Erythroblast (primary cell): ENCODE measurements at regions not wholly inside any gene's neighbourhood (a gene's known extent, or its start where the extent isn't known, plus 50 kb on each side); places are given as distances from the start of the nearest gene placed in this dataset.

Experiments
- DNase-seq, 2 experiments: peaks; one replicate each; lab custom pipeline; 2025; lab: John Stamatoyannopoulos, UW
- GATA1 ChIP-seq: IDR thresholded peaks from 2 replicates; pipeline ENCODE4 v1.6.1; 2011; ENCODE audit warnings: low read depth, mild to moderate bottlenecking, control low read depth, low read length, moderate library complexity
- POLR2A ChIP-seq: IDR thresholded peaks from 2 replicates; pipeline ENCODE4 v1.6.1; 2011; ENCODE audit warnings: mild to moderate bottlenecking, low read length

- peak; percentile 22 to 39 for DNase-seq
- TF ChIP-seq POLR2A (no peak), GATA1 (no peak)
Observed at GRCh38 chr5:96256795-96257470, 176.1 kb downstream of the PCSK1 start.

- DNase-seq, result no peak
- TF ChIP-seq POLR2A (no peak), GATA1 (no peak)
Observed at GRCh38 chr5:96254980-96255691, 177.9 kb downstream of the PCSK1 start.

GRCh38 chr5:96253140-96253539 is 179.9 kb downstream of the PCSK1 start:
- DNase-seq, result no peak

GRCh38 chr5:96252596-96252995 is 180.5 kb downstream of the PCSK1 start:
- no peak for DNase-seq
- TF ChIP-seq POLR2A, result no peak
- no peak for TF ChIP-seq GATA1

More at GRCh38 chr5:96253140-96253539, 179.9 kb downstream of the PCSK1 start:
- TF ChIP-seq POLR2A, result no peak

GRCh38 chr5:96250782-96251181 is 182.3 kb downstream of the PCSK1 start:
- DNase-seq, result no peak
- TF ChIP-seq GATA1 (no peak), POLR2A (no peak)

GRCh38 chr5:96248131-96248530 is 184.9 kb downstream of the PCSK1 start:
- no peak for DNase-seq
- TF ChIP-seq GATA1 (no peak), POLR2A (no peak)

DNA sequence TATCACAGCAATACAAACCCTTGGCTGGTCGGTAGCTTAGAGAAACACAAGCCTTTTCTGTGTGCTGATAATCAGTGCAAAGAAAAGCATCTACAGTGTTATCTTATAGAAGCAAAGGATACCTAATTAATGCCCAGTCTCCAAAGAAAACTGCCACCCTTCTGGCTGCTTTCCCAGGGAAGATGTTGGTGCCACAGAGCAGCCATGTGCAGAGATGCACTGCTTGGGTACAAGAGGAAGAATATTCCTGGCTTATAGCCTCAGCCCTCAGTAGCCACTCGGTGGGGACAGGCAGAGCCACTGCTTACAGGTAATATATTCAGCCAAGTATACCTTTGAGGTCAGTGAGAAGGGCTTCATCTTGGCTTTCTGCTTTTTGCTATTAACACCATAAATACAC is 185.3 kb downstream of the PCSK1 start:
- TF ChIP-seq GATA1 (no peak), POLR2A (no peak)

DNA sequence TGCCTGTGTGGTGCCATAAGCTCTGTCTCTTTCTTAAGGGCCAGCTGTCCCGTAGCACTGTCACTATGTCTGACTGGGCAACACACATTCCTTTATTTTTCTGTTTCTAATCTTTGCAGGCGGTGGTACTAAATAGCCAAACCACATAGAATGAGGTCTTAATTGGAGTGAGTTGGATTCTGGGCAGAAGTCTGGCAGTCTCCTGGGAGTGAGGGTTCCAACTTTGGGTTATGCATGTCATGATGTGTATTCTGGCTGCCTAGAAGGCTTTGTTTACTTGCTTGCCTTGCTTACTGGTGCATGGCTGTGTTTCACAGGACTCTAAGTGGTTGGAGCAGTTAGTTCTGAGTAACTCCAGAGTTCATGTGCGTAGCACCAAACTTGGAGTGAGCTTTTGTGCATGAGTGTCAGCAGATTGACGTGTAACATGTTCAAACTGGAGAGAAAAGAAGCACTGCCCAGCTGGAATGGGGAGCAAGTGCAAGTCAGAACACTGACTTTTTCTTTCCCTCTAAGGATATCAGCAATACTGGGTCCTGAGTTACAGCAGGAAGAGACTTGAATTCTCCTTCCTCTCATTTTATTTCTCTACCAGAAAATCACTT is 185.8 kb downstream of the PCSK1 start:
- DNase-seq, result no peak
- TF ChIP-seq GATA1 (no peak), POLR2A (no peak)

More for the DNA sequence above, 185.3 kb downstream of the PCSK1 start:
- no peak for DNase-seq

DNA sequence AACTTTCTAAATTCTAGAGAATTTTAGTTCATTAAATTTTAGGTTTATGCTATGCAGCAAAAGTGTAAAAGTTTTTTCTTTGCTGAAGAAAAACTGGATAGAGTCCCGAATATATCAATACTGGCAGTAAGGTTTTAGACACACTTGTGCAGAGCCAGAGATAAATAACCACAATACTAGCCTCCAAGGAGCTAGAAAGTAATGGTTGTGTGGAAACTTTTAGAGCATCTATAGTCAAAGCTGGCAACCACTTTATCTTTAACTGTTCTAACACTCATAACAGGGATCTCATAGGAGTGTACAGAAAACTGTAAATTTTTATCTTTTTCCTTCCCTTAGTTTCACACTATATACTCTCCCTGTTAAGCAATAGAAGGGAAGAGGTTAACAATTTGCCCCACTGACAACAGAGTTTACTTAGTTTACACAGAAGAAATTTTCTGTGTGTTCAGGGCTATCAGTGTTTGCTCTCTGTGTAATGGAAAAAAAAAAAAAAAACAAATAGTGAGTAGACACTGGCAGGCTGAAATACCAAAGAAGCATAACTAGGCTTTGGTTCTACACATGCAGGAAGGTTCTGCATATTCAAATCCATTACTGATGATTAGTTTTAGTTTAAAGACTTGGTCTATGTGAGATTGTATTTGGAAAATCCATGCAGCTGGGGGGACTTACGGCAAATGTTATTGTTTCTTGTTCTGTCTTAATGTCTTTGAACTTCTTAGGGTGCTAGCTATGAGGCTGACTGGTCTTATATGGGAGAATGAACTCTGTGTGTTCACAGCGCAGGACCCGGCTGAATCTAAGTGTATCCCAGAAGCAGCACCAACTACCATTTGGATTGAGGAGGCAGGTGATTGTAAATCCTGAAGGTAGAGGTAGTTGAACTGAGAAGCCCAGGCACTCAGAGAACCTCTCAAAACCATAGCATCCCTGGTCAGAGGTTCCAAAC is 187.6 kb downstream of the PCSK1 start:
- DNase-seq, result no peak

DNA sequence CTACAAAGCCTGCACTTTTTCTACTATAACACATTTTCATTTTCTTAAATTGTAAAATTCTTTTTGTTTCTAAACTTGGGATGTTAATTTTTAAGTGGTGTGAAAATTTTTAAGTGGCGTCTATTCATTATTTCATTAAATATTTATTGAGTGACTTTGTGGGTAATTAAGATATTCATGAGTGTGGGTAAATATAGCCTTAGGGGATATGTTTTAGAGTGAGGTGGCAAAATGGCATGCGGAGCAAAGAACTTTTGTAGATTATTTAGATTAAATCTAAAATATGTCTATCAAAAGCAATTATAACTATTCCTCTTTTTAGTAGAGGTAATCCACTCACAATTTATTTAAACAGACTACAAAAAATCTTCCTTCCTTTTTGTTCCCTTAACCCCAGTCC is 188.4 kb downstream of the PCSK1 start:
- DNase-seq, result no peak
- TF ChIP-seq POLR2A, result no peak
- no peak for TF ChIP-seq GATA1

More for the DNA sequence above, 187.6 kb downstream of the PCSK1 start:
- TF ChIP-seq GATA1 (no peak), POLR2A (no peak)

- TF ChIP-seq GATA1 (no peak), POLR2A (no peak)
- no peak for DNase-seq
Observed at GRCh38 chr5:96243862-96244261, 189.2 kb downstream of the PCSK1 start.

- TF ChIP-seq GATA1 (no peak), POLR2A (no peak)
Observed at GRCh38 chr5:96243203-96243602, 189.8 kb downstream of the PCSK1 start.

GRCh38 chr5:96242571-96242970 is 190.5 kb downstream of the PCSK1 start:
- no peak for DNase-seq
- TF ChIP-seq GATA1 (no peak), POLR2A (no peak)

More at GRCh38 chr5:96243203-96243602, 189.8 kb downstream of the PCSK1 start:
- no peak for DNase-seq
